Activated CD4-positive, CD25-positive, alpha-beta regulatory T cell treated with anti-CD3 and anti-CD28 coated beads, Interleukin-2, amount 50 U/mL, for 72 hours (primary cell): ENCODE measurements at regions not wholly inside any gene's neighbourhood (a gene's known extent, or its start where the extent isn't known, plus 50 kb on each side); places are given as distances from the start of the nearest gene placed in this dataset.
"Not testable (repeated sequence)": the region's sequence is repeated elsewhere in the genome, so short reads cannot be mapped to it uniquely, and the experiment has no call there.

Experiments
- DNase-seq: peaks from one replicate; pipeline ENCODE4 v3.0.0; 2021

DNA sequence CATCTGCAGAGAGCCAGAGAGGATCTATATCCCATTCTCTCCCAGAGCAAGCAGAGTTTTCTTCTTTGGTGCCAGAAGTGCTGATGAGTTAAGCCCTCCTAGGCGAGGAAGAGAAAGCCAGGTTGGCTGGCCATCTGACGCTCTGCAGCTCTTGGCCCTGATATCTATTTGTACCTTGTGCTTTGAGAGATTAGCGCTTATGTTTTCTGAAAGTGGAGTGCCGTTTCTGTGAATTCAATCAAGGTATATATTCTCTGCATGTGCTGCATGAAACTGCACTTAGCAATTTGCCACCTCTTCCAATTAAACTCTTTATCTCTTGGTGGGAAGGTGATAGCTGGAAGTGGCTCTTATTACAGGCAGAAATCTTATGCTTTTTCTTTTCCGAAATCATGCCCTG, 177.5 kb downstream of the LPIN1 start:
- DNase-seq, result no peak

GRCh38 chr2:11925295-11926066, 179.0 kb downstream of the LPIN1 start:
- DNase-seq, result no peak

DNA sequence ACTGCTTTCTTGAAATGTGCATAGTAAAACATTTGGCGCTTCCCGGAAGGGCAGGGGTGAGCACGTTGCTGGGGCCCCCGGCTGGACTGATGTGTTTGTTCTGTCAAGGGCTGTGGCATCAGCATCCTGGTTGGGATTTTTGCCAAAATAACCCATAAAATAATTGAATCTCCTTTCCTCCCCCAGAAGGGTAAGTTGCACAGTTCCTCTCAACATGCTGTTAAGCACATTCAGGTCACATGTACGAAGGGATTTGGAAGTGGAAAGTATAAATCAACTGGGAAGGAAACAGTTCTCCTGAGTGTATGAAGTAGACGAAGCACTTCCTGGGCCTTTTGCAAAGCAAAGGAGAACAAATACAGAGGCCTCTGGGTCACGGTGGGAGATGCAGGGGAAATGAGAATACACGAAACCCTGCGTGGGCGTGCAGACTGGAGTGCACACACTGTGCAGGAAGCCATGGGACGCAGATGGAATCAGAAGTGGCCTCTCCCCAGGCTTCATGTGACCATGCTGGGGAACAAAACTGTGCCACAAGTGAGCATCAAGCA, 183.9 kb downstream of the LPIN1 start:
- no peak for DNase-seq

- no peak for DNase-seq
Observed at GRCh38 chr2:11932048-11932512, 185.6 kb downstream of the LPIN1 start.

- DNase-seq, result no peak
Observed at GRCh38 chr2:11932962-11933361, 186.5 kb downstream of the LPIN1 start.

GRCh38 chr2:11933854-11934253, 187.4 kb downstream of the LPIN1 start:
- DNase-seq, result no peak

DNA sequence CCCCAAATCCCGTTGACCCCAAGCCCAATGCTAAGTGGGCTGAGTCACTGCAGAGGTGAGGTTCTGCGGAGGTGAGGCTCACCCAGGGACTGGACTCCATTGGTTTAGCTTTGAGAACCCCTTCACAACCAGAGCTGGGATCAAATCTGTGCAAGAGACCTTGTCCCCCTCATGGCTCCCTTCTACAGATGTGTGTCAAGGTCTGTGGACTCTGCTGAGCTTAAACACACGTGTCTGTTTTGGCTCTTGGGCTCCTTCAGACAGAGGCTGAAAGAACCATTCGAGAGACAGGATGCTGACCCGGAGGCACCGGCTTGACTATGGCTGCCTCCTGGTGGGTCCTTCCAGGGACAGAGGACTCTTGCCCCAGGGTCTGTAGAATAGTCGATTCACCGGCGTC, 190.3 kb downstream of the LPIN1 start:
- DNase-seq, result no peak

DNA sequence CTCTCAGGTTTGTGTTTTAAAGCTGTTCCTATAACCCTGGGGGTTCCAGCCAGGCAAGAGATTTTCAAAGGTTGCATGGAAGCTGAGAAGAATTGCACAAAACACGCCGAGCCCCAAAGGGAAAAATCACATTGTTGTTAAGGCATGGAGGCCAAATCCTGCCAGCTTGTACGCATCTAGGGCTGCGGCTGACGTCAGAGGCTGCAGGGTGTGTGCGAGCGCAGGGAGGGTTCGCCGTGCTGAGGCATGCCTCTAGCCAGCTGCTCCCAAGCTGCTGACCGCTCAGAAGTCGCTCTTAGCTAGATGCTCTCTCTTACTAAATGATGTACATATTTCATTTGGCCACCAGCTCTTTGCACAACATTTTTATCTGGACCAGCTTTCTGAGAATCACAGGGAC, 191.8 kb downstream of the LPIN1 start:
- no peak for DNase-seq

DNA sequence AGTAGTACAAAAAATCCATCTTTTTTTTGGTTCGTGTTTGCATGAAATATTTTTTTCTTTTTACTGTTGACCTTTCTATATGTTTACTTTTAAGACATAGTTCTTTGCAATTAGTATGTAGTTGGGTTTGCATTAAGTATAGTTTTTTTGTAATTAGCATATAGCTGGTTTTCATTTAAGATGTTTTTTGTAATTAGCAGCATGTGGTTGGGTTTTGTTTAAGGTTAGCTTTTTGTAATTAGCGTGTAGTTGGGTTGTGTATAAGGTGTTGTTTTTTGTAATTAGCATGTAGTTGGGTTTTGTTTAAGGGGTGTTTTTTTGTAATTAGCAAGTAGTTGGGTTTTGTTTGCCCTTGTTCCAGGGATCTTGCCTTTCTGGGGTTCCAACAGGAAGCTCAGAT, 193.1 kb downstream of the LPIN1 start:
- no peak for DNase-seq

GRCh38 chr2:11940121-11940743, 193.8 kb downstream of the LPIN1 start:
- DNase-seq, result no peak

DNA sequence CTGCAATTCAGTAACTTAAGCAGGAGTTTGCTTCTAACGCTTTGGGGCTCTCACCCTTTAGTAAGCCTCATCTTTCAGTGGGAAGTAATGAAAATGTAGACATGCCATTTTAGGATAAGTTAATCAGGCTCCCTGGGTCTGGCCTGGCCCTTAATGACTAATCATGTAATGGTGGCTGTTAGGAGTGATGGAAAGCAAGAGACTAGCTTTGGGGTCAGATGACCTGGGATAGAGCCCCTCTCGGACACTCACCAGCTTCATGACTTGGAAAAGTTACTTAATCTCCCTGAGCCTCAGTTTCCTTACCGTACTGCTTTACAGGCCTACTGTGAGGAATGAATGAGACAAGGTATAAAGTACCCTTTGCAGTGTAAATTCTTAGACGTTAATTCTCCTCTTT, 194.4 kb downstream of the LPIN1 start:
- no peak for DNase-seq

DNA sequence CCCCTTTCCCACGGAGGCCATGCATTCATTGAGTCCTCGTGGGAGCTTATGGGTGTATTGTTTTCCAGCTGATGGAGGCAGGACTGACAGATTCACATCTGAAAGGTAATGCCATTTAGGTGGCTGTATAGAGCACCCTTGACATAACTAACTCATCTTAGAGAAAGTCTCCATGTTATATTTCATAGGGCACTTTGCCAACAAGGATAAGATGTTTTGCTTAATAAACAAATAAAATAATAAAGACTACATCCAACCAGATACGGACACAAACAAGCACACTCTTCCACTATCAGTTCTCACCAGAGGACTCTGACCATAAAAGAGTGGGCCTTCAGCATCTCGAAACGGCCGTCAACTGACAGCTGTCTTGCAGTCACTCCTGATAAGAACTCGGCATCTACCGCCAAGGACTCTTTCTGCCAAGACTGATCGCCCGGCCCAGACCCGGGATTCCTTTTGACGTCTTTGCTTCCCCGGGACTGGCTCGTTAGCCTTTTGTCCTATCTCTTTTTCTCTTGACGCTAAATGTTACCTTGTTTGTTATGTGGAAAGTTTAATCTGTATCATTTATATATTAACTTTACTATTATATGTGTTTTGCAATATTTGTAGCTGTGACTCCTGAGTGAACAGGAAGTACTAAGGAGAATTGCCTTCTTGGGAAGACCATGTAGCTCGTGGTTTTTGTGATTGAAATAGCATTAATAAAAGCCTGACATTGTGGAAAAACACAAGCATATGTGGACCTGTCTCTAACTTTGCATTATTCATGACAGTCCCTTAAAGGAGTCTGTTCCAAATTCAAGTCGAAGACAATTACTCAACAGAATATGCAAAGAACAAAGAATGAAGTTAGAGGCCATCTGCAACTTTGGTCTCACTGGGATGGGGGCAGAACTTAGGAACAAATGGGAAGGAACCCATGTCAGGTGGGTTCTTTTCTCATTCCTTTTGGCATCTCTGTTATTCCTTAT, 195.1 kb downstream of the LPIN1 start:
- DNase-seq, result no peak

DNA sequence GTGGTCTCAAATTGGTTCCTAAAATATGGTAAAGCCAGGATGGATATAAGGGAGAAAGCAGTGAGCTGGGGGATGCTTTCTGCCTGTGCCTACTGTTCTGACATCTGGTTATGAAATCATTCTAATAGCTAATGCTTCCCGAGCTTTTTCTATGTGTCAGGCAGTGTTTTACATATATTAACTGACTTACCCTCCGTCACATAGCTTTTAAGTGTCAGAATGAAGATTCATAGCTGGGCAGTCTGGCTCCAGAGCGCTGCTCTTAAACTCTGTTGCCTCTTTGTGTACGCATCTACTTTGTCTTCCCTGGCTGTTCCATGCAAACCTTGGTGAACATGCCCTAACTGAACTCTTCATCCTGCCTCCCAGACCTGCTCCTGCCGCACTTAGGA, 195.7 kb downstream of the LPIN1 start:
- no peak for DNase-seq

DNA sequence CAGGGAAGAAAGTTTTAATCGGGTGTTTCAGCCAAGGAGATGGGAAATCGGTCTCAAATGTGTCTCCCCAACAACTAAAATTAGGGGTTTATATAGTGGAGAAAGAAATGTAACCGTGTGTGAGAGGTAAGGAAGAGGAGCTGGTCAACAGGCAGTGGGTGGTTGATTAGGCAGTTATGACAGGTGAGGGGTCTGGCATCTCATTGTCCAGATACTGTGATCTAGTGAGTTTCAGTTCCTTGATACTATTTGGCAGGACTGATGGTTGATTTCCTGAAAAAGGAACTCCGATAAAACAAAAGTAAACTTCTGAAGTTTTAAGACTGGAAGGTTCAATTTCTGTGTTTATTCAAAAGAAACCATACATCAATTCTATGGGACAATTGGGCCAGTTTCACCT, 197.9 kb downstream of the LPIN1 start:
- no peak for DNase-seq

GRCh38 chr2:11945139-11946126, 199.0 kb downstream of the LPIN1 start:
- DNase-seq, result no peak

DNA sequence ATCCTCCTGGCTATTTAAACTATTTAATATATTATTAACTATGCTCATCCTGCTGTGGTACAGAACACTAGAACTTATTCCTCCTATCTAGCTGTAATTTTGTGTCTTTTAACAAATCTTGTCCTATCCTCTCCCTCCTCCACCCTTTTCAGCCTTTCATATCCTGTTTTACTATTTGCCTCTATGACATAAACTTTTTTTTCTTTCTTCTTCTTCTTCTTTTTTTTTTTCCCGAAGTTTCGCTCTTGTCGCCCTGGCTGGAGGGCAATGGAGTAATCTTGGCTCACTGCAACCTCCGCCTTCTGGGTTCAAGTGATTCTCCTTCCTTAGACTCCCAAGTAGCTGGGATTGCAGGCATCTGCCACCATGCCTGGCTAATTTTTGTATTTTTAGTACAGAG, 201.5 kb downstream of the LPIN1 start:
- DNase-seq, result no peak

- no peak for DNase-seq
Observed at GRCh38 chr2:11949732-11950523, 203.5 kb downstream of the LPIN1 start.

- DNase-seq, result no peak
Observed at GRCh38 chr2:11950896-11951295, 204.5 kb downstream of the LPIN1 start.

DNA sequence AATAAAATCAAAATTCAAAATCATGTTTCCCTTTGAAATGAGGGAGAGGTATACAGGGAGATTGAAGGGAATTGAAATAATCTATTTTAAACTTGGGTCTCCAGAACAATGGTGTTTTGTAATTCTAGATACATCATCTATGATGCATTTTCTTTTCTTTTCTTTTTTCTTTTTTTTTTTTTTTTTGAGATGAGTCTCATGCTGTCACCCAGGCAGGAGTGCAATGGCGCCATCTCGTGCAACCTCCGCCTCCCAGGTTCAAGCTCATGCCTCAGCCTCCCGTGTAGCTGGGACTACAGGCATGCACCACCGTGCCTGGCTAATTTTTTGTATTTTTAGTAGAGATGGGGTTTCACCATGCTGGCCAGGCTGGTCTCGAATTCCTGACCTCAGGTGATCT, 205.1 kb downstream of the LPIN1 start:
- DNase-seq, result not testable (repeated sequence)

GRCh38 chr2:11953258-11953657, 206.8 kb downstream of the LPIN1 start:
- no peak for DNase-seq

DNA sequence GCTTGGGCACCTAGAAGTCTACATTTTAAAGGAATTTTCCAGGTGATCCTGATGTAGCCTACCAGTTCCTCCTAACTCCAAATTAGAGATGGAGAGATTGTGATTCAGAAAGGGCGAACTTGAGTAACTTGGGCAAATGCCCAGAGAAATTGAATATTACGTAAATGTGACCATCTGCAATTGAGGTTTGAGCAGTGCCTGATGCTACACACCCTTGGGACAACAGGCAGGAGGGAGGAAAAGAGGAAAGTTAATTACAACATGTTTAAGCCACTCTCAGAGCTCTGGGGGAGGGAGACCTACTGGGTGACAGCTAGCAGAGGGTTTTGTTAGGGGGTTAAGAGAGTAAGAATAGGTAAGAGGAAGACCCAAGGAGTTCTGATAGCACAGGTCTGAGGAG, 208.9 kb downstream of the LPIN1 start:
- no peak for DNase-seq
